ENCODE measurements at regions not wholly inside any gene's neighbourhood (a gene's known extent, or its start where the extent isn't known, plus 50 kb on each side); places are given as distances from the start of the nearest gene placed in this dataset.

GRCh38 chr14:101184104-101184455 lies 280.6 kb upstream of the RTL1 start:
- peak; percentile 16 for DNase-seq

- DNase-seq, result peak; percentile 14
Observed at GRCh38 chr14:101184572-101184971, 281.1 kb upstream of the RTL1 start.

- DNase-seq, result peak; percentile 17
Observed at GRCh38 chr14:101185073-101185835, 281.7 kb upstream of the RTL1 start.

GRCh38 chr14:101185946-101186345 lies 282.4 kb upstream of the RTL1 start:
- DNase-seq, result no peak

- DNase-seq, result no peak
Observed at GRCh38 chr14:101186544-101186943, 283.0 kb upstream of the RTL1 start.

- DNase-seq, result no peak
Observed at GRCh38 chr14:101186992-101187815, 283.7 kb upstream of the RTL1 start.

- no peak for DNase-seq
Observed at GRCh38 chr14:101187816-101188570, 284.5 kb upstream of the RTL1 start.

GRCh38 chr14:101188571-101188915 lies 285.0 kb upstream of the RTL1 start:
- DNase-seq, result peak; percentile 14

- DNase-seq, result no peak
Observed at GRCh38 chr14:101189266-101189665, 285.7 kb upstream of the RTL1 start.

GRCh38 chr14:101189962-101190560 lies 286.5 kb upstream of the RTL1 start:
- DNase-seq, result no peak

- peak; percentile 15 for DNase-seq
Observed at GRCh38 chr14:101191101-101191720, 287.7 kb upstream of the RTL1 start.

- no peak for DNase-seq
Observed at GRCh38 chr14:101191721-101192660, 288.5 kb upstream of the RTL1 start.

- peak; percentile 15 for DNase-seq
Observed at GRCh38 chr14:101192661-101193000, 289.1 kb upstream of the RTL1 start.

GRCh38 chr14:101193106-101193844 lies 289.8 kb upstream of the RTL1 start:
- peak; percentile 11 for DNase-seq

GRCh38 chr14:101193845-101194372 lies 290.4 kb upstream of the RTL1 start:
- no peak for DNase-seq

- DNase-seq, result no peak
Observed at GRCh38 chr14:101194373-101195308, 291.1 kb upstream of the RTL1 start.

GRCh38 chr14:101195309-101195901 lies 291.9 kb upstream of the RTL1 start:
- peak; percentile 61 for DNase-seq

GRCh38 chr14:101196051-101196712 lies 292.7 kb upstream of the RTL1 start:
- DNase-seq, result peak; percentile 10

All from femur (tissue), 1 donor.